ENCODE measurements at regions not wholly inside any gene's neighbourhood (a gene's known extent, or its start where the extent isn't known, plus 50 kb on each side); places are given as distances from the start of the nearest gene placed in this dataset.

GRCh38 chr6:141337191-141337590 lies 795.5 kb upstream of the GJE1 start:
- in situ Hi-C loops (cut with MboI; ENCODE audit: low sequenced_read_pairs) = no loop called here

- in situ Hi-C loops (cut with MboI; ENCODE audit: low sequenced_read_pairs) = no loop called here
These were observed 797.0 kb upstream of the GJE1 start for GRCh38 chr6:141335477-141336273.

- in situ Hi-C loops (cut with MboI; ENCODE audit: low sequenced_read_pairs) = no loop called here
These were observed 805.8 kb upstream of the GJE1 start for GRCh38 chr6:141326925-141327324.

- in situ Hi-C loops (cut with MboI; ENCODE audit: low sequenced_read_pairs) = no loop called here
These were observed 806.3 kb upstream of the GJE1 start for GRCh38 chr6:141326426-141326825.

- in situ Hi-C loops (cut with MboI; ENCODE audit: low sequenced_read_pairs) = no loop called here
These were observed 811.0 kb upstream of the GJE1 start for GRCh38 chr6:141321493-141322347.

GRCh38 chr6:141316236-141316635 lies 816.5 kb upstream of the GJE1 start:
- in situ Hi-C loops (cut with MboI; ENCODE audit: low sequenced_read_pairs) = no loop called here

GRCh38 chr6:141313986-141314385 lies 818.7 kb upstream of the GJE1 start:
- in situ Hi-C loops (cut with MboI; ENCODE audit: low sequenced_read_pairs) = no loop called here

- in situ Hi-C loops (cut with MboI; ENCODE audit: low sequenced_read_pairs) = no loop called here
These were observed 823.4 kb upstream of the GJE1 start for GRCh38 chr6:141309295-141309694.

- in situ Hi-C loops (cut with MboI; ENCODE audit: low sequenced_read_pairs) = no loop called here
These were observed 825.3 kb upstream of the GJE1 start for GRCh38 chr6:141307309-141307998.

GRCh38 chr6:141303907-141304306 lies 828.8 kb upstream of the GJE1 start:
- in situ Hi-C loops (cut with MboI; ENCODE audit: low sequenced_read_pairs) = no loop called here

GRCh38 chr6:141301779-141302178 lies 830.9 kb upstream of the GJE1 start:
- in situ Hi-C loops (cut with MboI; ENCODE audit: low sequenced_read_pairs) = no loop called here

GRCh38 chr6:141290941-141291721 lies 841.6 kb upstream of the GJE1 start:
- in situ Hi-C loops (cut with MboI; ENCODE audit: low sequenced_read_pairs) = no loop called here

GRCh38 chr6:141288947-141289346 lies 843.8 kb upstream of the GJE1 start:
- in situ Hi-C loops (cut with MboI; ENCODE audit: low sequenced_read_pairs) = no loop called here

- in situ Hi-C loops (cut with MboI; ENCODE audit: low sequenced_read_pairs) = no loop called here
These were observed 850.5 kb upstream of the GJE1 start for GRCh38 chr6:141282263-141282662.

GRCh38 chr6:141269684-141270083 lies 863.0 kb upstream of the GJE1 start:
- in situ Hi-C loops (cut with MboI; ENCODE audit: low sequenced_read_pairs) = no loop called here

- in situ Hi-C loops (cut with MboI; ENCODE audit: low sequenced_read_pairs) = no loop called here
These were observed 865.3 kb upstream of the GJE1 start for GRCh38 chr6:141267420-141267819.

- in situ Hi-C loops (cut with MboI; ENCODE audit: low sequenced_read_pairs) = no loop called here
These were observed 866.7 kb upstream of the GJE1 start for GRCh38 chr6:141265756-141266623.

GRCh38 chr6:141264101-141264500 lies 868.6 kb upstream of the GJE1 start:
- in situ Hi-C loops (cut with MboI; ENCODE audit: low sequenced_read_pairs) = no loop called here

- in situ Hi-C loops (cut with MboI; ENCODE audit: low sequenced_read_pairs) = no loop called here
These were observed 871.1 kb upstream of the GJE1 start for GRCh38 chr6:141261672-141262060.
